GM12873 (cell line): ENCODE measurements at regions not wholly inside any gene's neighbourhood (a gene's known extent, or its start where the extent isn't known, plus 50 kb on each side); places are given as distances from the start of the nearest gene placed in this dataset.

Experiments used
- TF ChIP-seq, protein P1 (sequence below): IDR thresholded peaks from 2 replicates; pipeline ENCODE4 v1.5.1; 2012; ENCODE audit warnings: low read depth, mild to moderate bottlenecking, moderate library complexity, low read length, control low read depth; ENCODE audit not compliant: insufficient read depth; ENCODE audit errors: missing control alignments

- TF ChIP-seq, protein P1, sequence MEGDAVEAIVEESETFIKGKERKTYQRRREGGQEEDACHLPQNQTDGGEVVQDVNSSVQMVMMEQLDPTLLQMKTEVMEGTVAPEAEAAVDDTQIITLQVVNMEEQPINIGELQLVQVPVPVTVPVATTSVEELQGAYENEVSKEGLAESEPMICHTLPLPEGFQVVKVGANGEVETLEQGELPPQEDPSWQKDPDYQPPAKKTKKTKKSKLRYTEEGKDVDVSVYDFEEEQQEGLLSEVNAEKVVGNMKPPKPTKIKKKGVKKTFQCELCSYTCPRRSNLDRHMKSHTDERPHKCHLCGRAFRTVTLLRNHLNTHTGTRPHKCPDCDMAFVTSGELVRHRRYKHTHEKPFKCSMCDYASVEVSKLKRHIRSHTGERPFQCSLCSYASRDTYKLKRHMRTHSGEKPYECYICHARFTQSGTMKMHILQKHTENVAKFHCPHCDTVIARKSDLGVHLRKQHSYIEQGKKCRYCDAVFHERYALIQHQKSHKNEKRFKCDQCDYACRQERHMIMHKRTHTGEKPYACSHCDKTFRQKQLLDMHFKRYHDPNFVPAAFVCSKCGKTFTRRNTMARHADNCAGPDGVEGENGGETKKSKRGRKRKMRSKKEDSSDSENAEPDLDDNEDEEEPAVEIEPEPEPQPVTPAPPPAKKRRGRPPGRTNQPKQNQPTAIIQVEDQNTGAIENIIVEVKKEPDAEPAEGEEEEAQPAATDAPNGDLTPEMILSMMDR, result no peak
Measured at GRCh38 chr3:78076379-78076778, 1036.5 kb downstream of the ROBO2 start.

DNA sequence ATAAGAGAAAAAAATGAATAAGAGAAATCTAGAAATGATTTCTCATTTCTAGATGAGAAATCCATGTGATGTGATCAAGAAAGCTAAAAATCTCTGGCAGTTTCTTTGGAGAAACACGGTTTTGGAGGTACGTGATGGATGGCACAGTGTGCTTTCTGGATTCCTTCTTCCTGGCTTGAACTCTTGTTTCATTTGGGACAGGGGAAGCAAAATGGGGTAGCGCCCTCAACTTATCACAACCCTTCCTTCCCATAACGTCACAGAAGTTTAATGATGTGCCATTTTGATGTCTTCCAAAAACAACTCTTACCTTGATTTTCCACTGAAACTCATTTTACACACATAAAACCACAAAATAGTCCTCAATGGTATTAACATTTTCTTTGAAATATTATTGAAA, 1037.3 kb downstream of the ROBO2 start:
- TF ChIP-seq, protein P1, result no peak

DNA sequence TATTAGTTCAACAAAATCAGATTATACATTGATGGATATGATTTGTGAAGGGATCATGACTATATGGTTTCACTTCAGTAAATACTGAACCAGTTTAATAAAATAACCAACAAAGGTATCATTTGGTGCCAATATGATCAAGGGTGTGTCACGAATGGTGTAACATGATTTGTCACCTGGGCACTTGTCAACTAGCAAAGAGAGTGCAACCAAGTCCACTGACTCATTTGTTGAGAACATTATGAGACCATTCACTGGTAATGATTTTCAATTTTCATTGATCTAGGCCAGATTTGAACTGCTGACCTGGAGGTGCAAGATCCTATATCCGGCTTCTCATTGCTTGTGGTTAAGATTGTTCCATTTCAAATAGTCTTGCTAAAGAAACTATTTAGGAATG, 1037.9 kb downstream of the ROBO2 start:
- TF ChIP-seq, protein P1, result no peak

DNA sequence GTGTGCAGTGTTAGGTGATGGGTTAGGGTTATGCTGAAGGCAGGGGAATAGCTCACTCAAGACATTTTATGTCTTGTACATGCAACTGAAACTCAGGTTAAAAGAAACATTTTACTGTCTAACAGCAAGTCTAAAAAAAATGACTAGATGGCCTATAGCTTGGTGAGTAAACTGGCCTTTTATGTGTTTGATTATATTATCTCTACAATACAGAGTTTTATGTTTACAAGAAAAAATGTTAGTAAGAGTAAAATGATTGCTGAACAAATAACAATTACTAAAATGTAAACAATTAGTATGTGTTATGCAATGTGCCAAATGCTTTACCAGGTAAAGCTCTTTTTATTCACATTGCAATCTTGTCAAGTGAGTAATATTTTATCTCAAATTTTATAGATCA, 1039.6 kb downstream of the ROBO2 start:
- TF ChIP-seq, protein P1, result no peak

- TF ChIP-seq, protein P1, result no peak
Measured at GRCh38 chr3:78086150-78086549, 1046.3 kb downstream of the ROBO2 start.

- TF ChIP-seq, protein P1, result no peak
Measured at GRCh38 chr3:78087134-78087533, 1047.2 kb downstream of the ROBO2 start.

- TF ChIP-seq, protein P1, result no peak
Measured at GRCh38 chr3:78088006-78088405, 1048.1 kb downstream of the ROBO2 start.
